Neural progenitor cell (in vitro differentiated cells): ENCODE measurements at regions not wholly inside any gene's neighbourhood (a gene's known extent, or its start where the extent isn't known, plus 50 kb on each side); places are given as distances from the start of the nearest gene placed in this dataset.
A peak's percentile ranks its signal among the peaks of the same experiment; 100 is the strongest.

Experiments used
- DNase-seq: peaks from one replicate; pipeline ENCODE4 v3.0.0-alpha.2; 2016; ENCODE audit warnings: low spot score
- H2AFZ ChIP-seq: fragments of 200-600 bp; sonication (generic); replicated peaks from 2 replicates; pipeline ENCODE4 v1.6.1; 2016; ENCODE audit warnings: antibody characterized with exemption
- H3F3A ChIP-seq: fragments of 200-600 bp; sonication (generic); 2 replicates; pipeline ENCODE4 v1.6.1; 2016; ENCODE audit warnings: antibody characterized with exemption, low read depth
- H3K27ac ChIP-seq: fragments of 200-600 bp; sonication (generic); 2 replicates; pipeline ENCODE4 v1.5.1; 2016; ENCODE audit warnings: mild to moderate bottlenecking
- H3K27me3 ChIP-seq: fragments of 200-600 bp; sonication (generic); 2 replicates; pipeline ENCODE4 v1.6.1; 2016; ENCODE audit warnings: mild to moderate bottlenecking, moderate library complexity
- H3K36me3 ChIP-seq: fragments of 200-600 bp; sonication (generic); 2 replicates; pipeline ENCODE4 v1.5.1; 2016
- H3K4me1 ChIP-seq: fragments of 200-600 bp; sonication (generic); 2 replicates; pipeline ENCODE4 v1.6.1; 2016; ENCODE audit warnings: mixed run types
- H3K4me2 ChIP-seq: fragments of 200-600 bp; sonication (generic); 2 replicates; pipeline ENCODE4 v1.6.1; 2016
- H3K4me3 ChIP-seq: fragments of 200-600 bp; sonication (generic); 2 replicates; pipeline ENCODE4 v1.5.1; 2016
- H3K79me2 ChIP-seq: fragments of 200-600 bp; sonication (generic); 2 replicates; pipeline ENCODE4 v1.6.1; 2016; ENCODE audit warnings: low read depth
- H3K9ac ChIP-seq: fragments of 200-600 bp; sonication (generic); 2 replicates; pipeline ENCODE4 v1.6.1; 2016
- H3K9me3 ChIP-seq: fragments of 200-600 bp; sonication (generic); 2 replicates; pipeline ENCODE4 v1.5.1; 2016; ENCODE audit warnings: low read depth
- H4K20me1 ChIP-seq: fragments of 200-600 bp; sonication (generic); 2 replicates; pipeline ENCODE4 v1.6.1; 2016; ENCODE audit warnings: low read depth
- H3K27ac Mint-ChIP-seq: 3 replicates; pipeline ENCODE4 v1.8.0; 2021; ENCODE audit warnings: mixed read lengths
- H3K27me3 Mint-ChIP-seq: 2 replicates; pipeline ENCODE4 v1.8.0; 2022; ENCODE audit warnings: low read depth, mild to moderate bottlenecking, inconsistent platforms, moderate library complexity, mixed read lengths; ENCODE audit not compliant: insufficient read depth
- H3K36me3 Mint-ChIP-seq: 3 replicates; pipeline ENCODE4 v1.8.0; 2021; ENCODE audit warnings: mixed read lengths
- H3K4me1 Mint-ChIP-seq: 3 replicates; pipeline ENCODE4 v1.8.0; 2021; ENCODE audit warnings: mixed read lengths
- H3K4me3 Mint-ChIP-seq: 3 replicates; pipeline ENCODE4 v1.8.0; 2021; ENCODE audit warnings: mild to moderate bottlenecking, moderate library complexity, mixed read lengths
- H3K9me3 Mint-ChIP-seq: 3 replicates; pipeline ENCODE4 v1.8.0; 2020; ENCODE audit warnings: mixed read lengths
- CTCF ChIP-seq: fragments of 200-600 bp; sonication (generic); IDR thresholded peaks from 2 replicates; pipeline ENCODE4 v1.5.1; 2017; ENCODE audit warnings: antibody characterized with exemption, mild to moderate bottlenecking
- EZH2 ChIP-seq: fragments of 200-600 bp; sonication (generic); IDR thresholded peaks from 2 replicates; pipeline ENCODE4 v1.6.1; 2017; ENCODE audit warnings: antibody characterized with exemption, mild to moderate bottlenecking, moderate library complexity
- EZH2phosphoT487 ChIP-seq: fragments of 200-600 bp; sonication (generic); IDR thresholded peaks from 2 replicates; pipeline ENCODE4 v1.6.1; 2017; ENCODE audit warnings: antibody characterized with exemption

DNA sequence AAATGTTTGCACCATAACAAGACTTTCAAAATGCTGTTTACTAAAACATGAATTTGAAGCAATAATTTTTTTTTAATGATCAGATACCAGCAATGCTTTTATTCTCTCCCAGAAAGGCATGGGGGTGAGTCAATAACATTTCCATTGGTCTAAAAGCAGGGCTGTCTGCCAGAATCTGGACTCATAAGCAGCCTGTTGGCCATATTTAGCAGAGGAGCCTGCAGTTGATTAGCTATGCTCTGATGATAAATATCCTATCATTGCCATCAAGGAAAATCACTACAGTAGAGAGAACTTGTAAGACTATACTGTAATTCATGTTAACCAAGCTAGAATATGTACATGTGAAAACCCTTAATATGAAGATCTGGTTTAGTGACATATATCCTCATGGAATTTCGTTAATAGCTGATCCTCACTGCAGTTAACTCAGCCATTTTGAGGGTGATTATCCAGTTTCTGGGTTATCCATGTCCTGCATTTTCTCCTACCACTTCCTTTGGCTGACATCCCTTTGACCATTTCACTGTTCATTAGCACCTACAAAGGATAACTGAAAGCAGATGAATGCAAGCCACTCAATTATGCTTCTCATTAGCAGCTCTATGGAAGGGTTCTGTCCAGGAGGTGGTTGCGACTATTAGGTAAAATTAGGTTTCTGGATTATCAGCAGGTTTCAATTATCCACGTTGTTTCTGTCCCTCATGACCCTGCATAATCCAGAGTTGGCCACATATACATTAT, 72.9 kb upstream of the DIAPH2 start:
- Histone ChIP-seq H3K4me2 (peak overlapping the region; percentile 15), H3F3A (no peaks in the 10 kb centered on the region), H2AFZ (no peak overlapping the region), H3K4me1 (peaks cover 11% of the 10 kb centered on the region), H3K4me3 (no peak overlapping the region), H3K79me2 (no peaks in the 10 kb centered on the region), H3K9ac (no peak overlapping the region), H4K20me1 (no peaks in the 10 kb centered on the region), H3K9me3 (no peaks in the 10 kb centered on the region), H3K27me3 (no peaks in the 10 kb centered on the region), H3K27ac (no peak overlapping the region), H3K36me3 (no peaks in the 10 kb centered on the region)
- no peaks in the 10 kb centered on the region for H3K4me1 Mint-ChIP-seq
- DNase-seq: peak; percentile 18
- H3K27me3 Mint-ChIP-seq: no peaks in the 10 kb centered on the region
- TF ChIP-seq CTCF: no peak
- peak; percentile 62 for TF ChIP-seq EZH2phosphoT487
- no peak overlapping the region for H3K27ac Mint-ChIP-seq
- no peaks in the 10 kb centered on the region for H3K9me3 Mint-ChIP-seq
- H3K36me3 Mint-ChIP-seq: no peaks in the 10 kb centered on the region
- no peak overlapping the region for H3K4me3 Mint-ChIP-seq

DNA sequence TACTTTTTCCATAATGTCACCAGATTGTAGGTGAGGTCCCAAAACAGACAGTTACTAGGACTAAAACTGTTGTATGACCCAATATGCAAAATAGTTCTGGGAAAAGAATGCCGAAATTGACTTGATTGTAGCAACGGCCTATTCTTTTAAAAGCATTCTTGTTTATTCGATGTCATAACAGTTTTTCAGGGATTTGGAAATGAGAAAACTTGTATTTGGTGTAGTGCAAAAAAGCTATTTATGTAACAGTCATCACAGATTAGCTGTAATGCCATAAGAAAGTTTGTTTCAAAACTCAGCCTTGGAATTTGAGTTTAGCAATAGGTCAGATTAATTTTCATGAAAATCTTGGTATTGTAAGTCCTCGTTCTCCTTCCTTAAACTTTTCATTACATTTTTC, 69.2 kb upstream of the DIAPH2 start:
- Histone ChIP-seq H3K79me2 (no peaks in the 10 kb centered on the region), H2AFZ (no peak overlapping the region), H3K4me2 (no peak overlapping the region), H3K27ac (no peak overlapping the region), H3K4me3 (no peak overlapping the region), H3K9ac (no peak overlapping the region), H3K36me3 (no peaks in the 10 kb centered on the region), H3K9me3 (no peaks in the 10 kb centered on the region), H3K4me1 (peaks cover 11% of the 10 kb centered on the region), H4K20me1 (no peaks in the 10 kb centered on the region), H3F3A (no peaks in the 10 kb centered on the region), H3K27me3 (no peaks in the 10 kb centered on the region)
- Mint-ChIP-seq H3K4me1 (no peaks in the 10 kb centered on the region), H3K27me3 (no peaks in the 10 kb centered on the region), H3K27ac (no peak overlapping the region), H3K9me3 (no peaks in the 10 kb centered on the region), H3K36me3 (no peaks in the 10 kb centered on the region), H3K4me3 (no peak overlapping the region)
- DNase-seq: no peak
- TF ChIP-seq EZH2 (no peak), CTCF (no peak), EZH2phosphoT487 (no peak)

- Histone ChIP-seq H3K27me3 (no peaks in the 10 kb centered on the region), H3K79me2 (no peaks in the 10 kb centered on the region), H3K9me3 (no peaks in the 10 kb centered on the region), H2AFZ (no peak overlapping the region), H4K20me1 (no peaks in the 10 kb centered on the region), H3F3A (no peaks in the 10 kb centered on the region), H3K9ac (no peak overlapping the region), H3K36me3 (no peaks in the 10 kb centered on the region), H3K27ac (no peak overlapping the region), H3K4me1 (no peaks in the 10 kb centered on the region), H3K4me2 (no peak overlapping the region), H3K4me3 (no peak overlapping the region)
- TF ChIP-seq CTCF (no peak), EZH2phosphoT487 (no peak), EZH2 (no peak)
- Mint-ChIP-seq H3K4me1 (no peaks in the 10 kb centered on the region), H3K9me3 (peaks cover 2% of the 10 kb centered on the region), H3K36me3 (no peaks in the 10 kb centered on the region), H3K27ac (no peak overlapping the region), H3K4me3 (no peak overlapping the region), H3K27me3 (no peaks in the 10 kb centered on the region)
- no peak for DNase-seq
Measured at GRCh38 chrX:96619588-96619987, 65.1 kb upstream of the DIAPH2 start.
